Kasumi-1 (cell line): ENCODE measurements at regions not wholly inside any gene's neighbourhood (a gene's known extent, or its start where the extent isn't known, plus 50 kb on each side); places are given as distances from the start of the nearest gene placed in this dataset.

ENCODE experiments used
- DNase-seq, 2 experiments: peaks; one replicate each; lab custom pipeline; 2025; lab: John Stamatoyannopoulos, UW

- no peak for DNase-seq
Measured at GRCh38 chr12:73361156-73361863, 1089.1 kb downstream of the TRHDE start.

GRCh38 chr12:73361864-73362230 is 1089.7 kb downstream of the TRHDE start:
- no peak for DNase-seq

- DNase-seq = no peak
Measured at GRCh38 chr12:73362666-73363065, 1090.5 kb downstream of the TRHDE start.

GRCh38 chr12:73372856-73373255 is 1100.7 kb downstream of the TRHDE start:
- no peak for DNase-seq

GRCh38 chr12:73374360-73374759 is 1102.2 kb downstream of the TRHDE start:
- DNase-seq = no peak

- DNase-seq = no peak
Measured at GRCh38 chr12:73383584-73384222, 1111.5 kb downstream of the TRHDE start.

GRCh38 chr12:73384592-73384991 is 1112.4 kb downstream of the TRHDE start:
- DNase-seq = no peak

GRCh38 chr12:73390261-73390660 is 1118.1 kb downstream of the TRHDE start:
- no peak for DNase-seq

GRCh38 chr12:73413051-73413450 is 1124.6 kb upstream of the ATXN7L3B start:
- DNase-seq = no peak

GRCh38 chr12:73413974-73414373 is 1123.7 kb upstream of the ATXN7L3B start:
- DNase-seq = no peak

GRCh38 chr12:73414926-73415325 is 1122.7 kb upstream of the ATXN7L3B start:
- no peak for DNase-seq

- no peak for DNase-seq
Measured at GRCh38 chr12:73418541-73418940, 1119.1 kb upstream of the ATXN7L3B start.

- DNase-seq = no peak
Measured at GRCh38 chr12:73421832-73422231, 1115.8 kb upstream of the ATXN7L3B start.

- no peak for DNase-seq
Measured at GRCh38 chr12:73424484-73424883, 1113.2 kb upstream of the ATXN7L3B start.

GRCh38 chr12:73445658-73446324 is 1091.8 kb upstream of the ATXN7L3B start:
- peak; percentile 5 to 27 for DNase-seq

GRCh38 chr12:73452672-73453469 is 1084.8 kb upstream of the ATXN7L3B start:
- DNase-seq = no peak

GRCh38 chr12:73460212-73460611 is 1077.4 kb upstream of the ATXN7L3B start:
- no peak for DNase-seq

GRCh38 chr12:73465106-73465505 is 1072.5 kb upstream of the ATXN7L3B start:
- no peak for DNase-seq

- DNase-seq = no peak
Measured at GRCh38 chr12:73486256-73486655, 1051.4 kb upstream of the ATXN7L3B start.

GRCh38 chr12:73506611-73507010 is 1031.0 kb upstream of the ATXN7L3B start:
- DNase-seq = no peak

GRCh38 chr12:73514672-73515071 is 1023.0 kb upstream of the ATXN7L3B start:
- DNase-seq = no peak

GRCh38 chr12:73517859-73518258 is 1019.8 kb upstream of the ATXN7L3B start:
- DNase-seq = no peak
